Ovary (tissue), 3 donors: ENCODE measurements at regions not wholly inside any gene's neighbourhood (a gene's known extent, or its start where the extent isn't known, plus 50 kb on each side); places are given as distances from the start of the nearest gene placed in this dataset.

Experiments
- CTCF ChIP-seq, 3 donors: fragments of 450-650 bp in 2 of 3; fragments of 200-600 bp in 1 of 3; IDR thresholded peaks; one replicate each; pipeline versions ENCODE4 v1.5.1 to v1.8.0; 2016 to 2022; ENCODE audit warnings: antibody characterized with exemption in 3 of 3, mild to moderate bottlenecking in 1 of 3
- EP300 ChIP-seq: sonication (generic); formaldehyde crosslinking; IDR thresholded peaks from one replicate; pipeline ENCODE4 v1.6.1; 2017; ENCODE audit warnings: antibody characterized with exemption
- POLR2A ChIP-seq: fragments of 450-650 bp; IDR thresholded peaks from one replicate; pipeline ENCODE4 v1.6.1; 2017; ENCODE audit warnings: antibody characterized with exemption, mild to moderate bottlenecking, moderate library complexity
- donor health status: DM: no; HTN: no; CAD: no.

- TF ChIP-seq CTCF (IDR thresholded peaks at IDR 0.05) (no peak), POLR2A (no peak), EP300 (no peak)
Measured at GRCh38 chr5:35384658-35385057, 154.4 kb upstream of the PRLR start.
